SK-N-SH treated with all-trans-retinoic acid at 6 μM for 48 hours (cell line): ENCODE measurements at regions not wholly inside any gene's neighbourhood (a gene's known extent, or its start where the extent isn't known, plus 50 kb on each side); places are given as distances from the start of the nearest gene placed in this dataset.

Experiments
- ARNTL ChIP-seq: fragments of 450-650 bp; formaldehyde crosslinking; IDR thresholded peaks from 2 replicates; pipeline ENCODE4 v1.5.0; 2020; ENCODE audit warnings: low read depth, mild to moderate bottlenecking, moderate library complexity, borderline replicate concordance
- BACH2 ChIP-seq: fragments of 250-450 bp; sonication (Bioruptor Pico); IDR thresholded peaks from 2 replicates; pipeline ENCODE4 v1.9.0; 2021; ENCODE audit warnings: mild to moderate bottlenecking, borderline replicate concordance
- CREB5 ChIP-seq: fragments of 250-450 bp; sonication (Bioruptor Pico); IDR thresholded peaks from 2 replicates; pipeline ENCODE4 v1.5.1; 2020; ENCODE audit warnings: low read depth, mild to moderate bottlenecking, moderate library complexity
- GLIS3 ChIP-seq: fragments of 250-450 bp; sonication (Bioruptor Pico); IDR thresholded peaks from 2 replicates; pipeline ENCODE4 v1.5.0; 2020; ENCODE audit warnings: mild to moderate bottlenecking, moderate library complexity
- ISL1 ChIP-seq: fragments of 250-450 bp; sonication (Bioruptor Pico); IDR thresholded peaks from 2 replicates; pipeline ENCODE4 v2.1.2; 2022; ENCODE audit warnings: mild to moderate bottlenecking, moderate library complexity
- PATZ1 ChIP-seq: fragments of 250-450 bp; sonication (Bioruptor Pico); IDR thresholded peaks from 2 replicates; pipeline ENCODE4 v1.8.0; 2020; ENCODE audit warnings: mild to moderate bottlenecking, moderate library complexity, borderline replicate concordance
- RARB ChIP-seq: fragments of 250-450 bp; sonication (Bioruptor Pico); IDR thresholded peaks from 2 replicates; pipeline ENCODE4 v1.8.0; 2021; ENCODE audit warnings: mild to moderate bottlenecking, moderate library complexity
- TCF4 ChIP-seq: fragments of 250-450 bp; sonication (Bioruptor Pico); IDR thresholded peaks from 2 replicates; pipeline ENCODE4 v1.8.0; 2021; ENCODE audit warnings: mild to moderate bottlenecking, moderate library complexity, borderline replicate concordance
- TOX ChIP-seq: fragments of 250-450 bp; sonication (Bioruptor Pico); IDR thresholded peaks from 2 replicates; pipeline ENCODE4 v1.8.0; 2021; ENCODE audit warnings: mild to moderate bottlenecking, moderate library complexity, borderline replicate concordance
- ZC3H10 ChIP-seq: fragments of 250-450 bp; sonication (Bioruptor Pico); IDR thresholded peaks from 2 replicates; pipeline ENCODE4 v1.5.1; 2021; ENCODE audit warnings: mild to moderate bottlenecking, moderate library complexity
- ZFP3 ChIP-seq: fragments of 250-450 bp; sonication (Bioruptor Pico); IDR thresholded peaks from 2 replicates; pipeline ENCODE4 v1.5.0; 2020; ENCODE audit warnings: mild to moderate bottlenecking, moderate library complexity
- ZNF565 ChIP-seq: fragments of 450-650 bp; formaldehyde crosslinking; conservative IDR thresholded peaks from 2 replicates; pipeline ENCODE4 v1.5.0; 2020; ENCODE audit warnings: low read depth, mild to moderate bottlenecking, moderate library complexity
- TF ChIP-seq, protein P1 (sequence below): fragments of 250-450 bp; sonication (Bioruptor Pico); IDR thresholded peaks from 2 replicates; pipeline ENCODE4 v1.5.0; 2020; ENCODE audit warnings: mild to moderate bottlenecking, moderate library complexity

DNA sequence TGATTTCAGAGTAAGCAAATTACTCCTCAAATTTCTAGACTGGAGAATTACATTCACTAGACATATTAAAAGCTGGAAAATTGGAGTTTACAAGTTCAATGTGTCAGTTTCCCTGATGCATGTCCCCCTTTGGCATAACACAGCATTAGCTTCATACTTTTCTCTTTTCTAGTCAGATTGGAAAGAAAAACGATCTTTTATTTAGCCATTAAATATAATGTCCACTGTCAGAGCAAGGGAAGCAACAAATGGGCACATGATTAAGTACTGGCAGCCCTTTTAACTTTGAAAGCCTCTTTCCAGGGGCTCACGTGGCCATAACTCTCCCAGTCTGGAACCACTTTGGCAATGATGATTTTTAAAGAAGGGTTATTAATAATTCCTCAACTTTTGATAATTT is 203.3 kb downstream of the KCNN2 start:
- TF ChIP-seq CREB5 (no peak), PATZ1 (CRISPR knock-in tag) (no peak), RARB (CRISPR knock-in tag) (no peak), TCF4 (CRISPR knock-in tag) (no peak), ZFP3 (CRISPR knock-in tag) (no peak), ARNTL (CRISPR knock-in tag) (no peak), TOX (CRISPR knock-in tag) (no peak), BACH2 (CRISPR knock-in tag) (no peak), ZC3H10 (CRISPR knock-in tag) (no peak), ZNF565 (no peak), GLIS3 (no peak), ISL1 (CRISPR knock-in tag) (no peak)
- TF ChIP-seq, protein P1, sequence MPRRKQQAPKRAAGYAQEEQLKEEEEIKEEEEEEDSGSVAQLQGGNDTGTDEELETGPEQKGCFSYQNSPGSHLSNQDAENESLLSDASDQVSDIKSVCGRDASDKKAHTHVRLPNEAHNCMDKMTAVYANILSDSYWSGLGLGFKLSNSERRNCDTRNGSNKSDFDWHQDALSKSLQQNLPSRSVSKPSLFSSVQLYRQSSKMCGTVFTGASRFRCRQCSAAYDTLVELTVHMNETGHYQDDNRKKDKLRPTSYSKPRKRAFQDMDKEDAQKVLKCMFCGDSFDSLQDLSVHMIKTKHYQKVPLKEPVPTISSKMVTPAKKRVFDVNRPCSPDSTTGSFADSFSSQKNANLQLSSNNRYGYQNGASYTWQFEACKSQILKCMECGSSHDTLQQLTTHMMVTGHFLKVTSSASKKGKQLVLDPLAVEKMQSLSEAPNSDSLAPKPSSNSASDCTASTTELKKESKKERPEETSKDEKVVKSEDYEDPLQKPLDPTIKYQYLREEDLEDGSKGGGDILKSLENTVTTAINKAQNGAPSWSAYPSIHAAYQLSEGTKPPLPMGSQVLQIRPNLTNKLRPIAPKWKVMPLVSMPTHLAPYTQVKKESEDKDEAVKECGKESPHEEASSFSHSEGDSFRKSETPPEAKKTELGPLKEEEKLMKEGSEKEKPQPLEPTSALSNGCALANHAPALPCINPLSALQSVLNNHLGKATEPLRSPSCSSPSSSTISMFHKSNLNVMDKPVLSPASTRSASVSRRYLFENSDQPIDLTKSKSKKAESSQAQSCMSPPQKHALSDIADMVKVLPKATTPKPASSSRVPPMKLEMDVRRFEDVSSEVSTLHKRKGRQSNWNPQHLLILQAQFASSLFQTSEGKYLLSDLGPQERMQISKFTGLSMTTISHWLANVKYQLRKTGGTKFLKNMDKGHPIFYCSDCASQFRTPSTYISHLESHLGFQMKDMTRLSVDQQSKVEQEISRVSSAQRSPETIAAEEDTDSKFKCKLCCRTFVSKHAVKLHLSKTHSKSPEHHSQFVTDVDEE, result no peak
